Skeletal muscle cell (primary cell): ENCODE measurements at regions not wholly inside any gene's neighbourhood (a gene's known extent, or its start where the extent isn't known, plus 50 kb on each side); places are given as distances from the start of the nearest gene placed in this dataset.
"Not testable (repeated sequence)": the region's sequence is repeated elsewhere in the genome, so short reads cannot be mapped to it uniquely, and the experiment has no call there.

Experiments
- DNase-seq: peaks from one replicate; pipeline ENCODE4 v3.0.0-alpha.2; 2010; ENCODE audit warnings: low read depth
- H3K4me3 ChIP-seq: 2 replicates; pipeline ENCODE4 v1.5.1; 2011; ENCODE audit warnings: low read depth, mild to moderate bottlenecking, control low read depth, low read length, moderate library complexity

- H3K4me3 ChIP-seq: no peak overlapping the region
- no peak for DNase-seq
Measured at GRCh38 chr2:133892352-133892913, 324.2 kb upstream of the NCKAP5 start.

- no peak for DNase-seq
Measured at GRCh38 chr2:133894429-133894828, 326.2 kb upstream of the NCKAP5 start.

GRCh38 chr2:133897838-133898237 lies 329.6 kb upstream of the NCKAP5 start:
- DNase-seq, H3K4me3 ChIP-seq: not testable (repeated sequence)

More at GRCh38 chr2:133894429-133894828, 326.2 kb upstream of the NCKAP5 start:
- H3K4me3 ChIP-seq: no peak overlapping the region

GRCh38 chr2:133900909-133901308 lies 332.6 kb upstream of the NCKAP5 start:
- no peak for DNase-seq
- H3K4me3 ChIP-seq: no peak overlapping the region

GRCh38 chr2:133906396-133906795 lies 338.1 kb upstream of the NCKAP5 start:
- H3K4me3 ChIP-seq: no peak overlapping the region
- no peak for DNase-seq

GRCh38 chr2:133906926-133907325 lies 338.7 kb upstream of the NCKAP5 start:
- H3K4me3 ChIP-seq: no peak overlapping the region
- DNase-seq: no peak

- DNase-seq: no peak
- no peak overlapping the region for H3K4me3 ChIP-seq
Measured at GRCh38 chr2:133908171-133908570, 339.9 kb upstream of the NCKAP5 start.

GRCh38 chr2:133918141-133918540 lies 335.7 kb upstream of the MGAT5 start:
- H3K4me3 ChIP-seq: no peak overlapping the region
- DNase-seq: no peak

GRCh38 chr2:133919285-133919684 lies 334.6 kb upstream of the MGAT5 start:
- no peak for DNase-seq
- no peak overlapping the region for H3K4me3 ChIP-seq

- H3K4me3 ChIP-seq: no peak overlapping the region
- DNase-seq: no peak
Measured at GRCh38 chr2:133927894-133928293, 326.0 kb upstream of the MGAT5 start.

GRCh38 chr2:133936096-133936495 lies 317.8 kb upstream of the MGAT5 start:
- no peak overlapping the region for H3K4me3 ChIP-seq
- DNase-seq: no peak

GRCh38 chr2:133936601-133937000 lies 317.3 kb upstream of the MGAT5 start:
- no peak overlapping the region for H3K4me3 ChIP-seq
- DNase-seq: no peak

- H3K4me3 ChIP-seq: no peak overlapping the region
- no peak for DNase-seq
Measured at GRCh38 chr2:133937669-133938068, 316.2 kb upstream of the MGAT5 start.

GRCh38 chr2:133940134-133940533 lies 313.7 kb upstream of the MGAT5 start:
- no peak overlapping the region for H3K4me3 ChIP-seq
- DNase-seq: no peak

- H3K4me3 ChIP-seq: no peak overlapping the region
- no peak for DNase-seq
Measured at GRCh38 chr2:133941666-133942065, 312.2 kb upstream of the MGAT5 start.

- no peak for DNase-seq
- no peak overlapping the region for H3K4me3 ChIP-seq
Measured at GRCh38 chr2:133942398-133942797, 311.5 kb upstream of the MGAT5 start.

GRCh38 chr2:133943108-133943507 lies 310.8 kb upstream of the MGAT5 start:
- H3K4me3 ChIP-seq: no peak overlapping the region
- no peak for DNase-seq

- no peak overlapping the region for H3K4me3 ChIP-seq
- DNase-seq: no peak
Measured at GRCh38 chr2:133945089-133945488, 308.8 kb upstream of the MGAT5 start.

- DNase-seq: no peak
- H3K4me3 ChIP-seq: no peak overlapping the region
Measured at GRCh38 chr2:133947057-133947456, 306.8 kb upstream of the MGAT5 start.

- DNase-seq: no peak
- H3K4me3 ChIP-seq: no peak overlapping the region
Measured at GRCh38 chr2:133948610-133949290, 305.1 kb upstream of the MGAT5 start.

GRCh38 chr2:133949595-133949994 lies 304.3 kb upstream of the MGAT5 start:
- no peak for DNase-seq
- H3K4me3 ChIP-seq: no peak overlapping the region
